AML-193 (cell line): ENCODE measurements at regions not wholly inside any gene's neighbourhood (a gene's known extent, or its start where the extent isn't known, plus 50 kb on each side); places are given as distances from the start of the nearest gene placed in this dataset.

Source experiments
- DNase-seq, 2 experiments: peaks; one replicate each; lab custom pipeline; 2025; lab: John Stamatoyannopoulos, UW

GRCh38 chr21:32134441-32135130 is 144.3 kb downstream of the MIS18A start:
- no peak for DNase-seq

- DNase-seq: no peak
These were observed 146.0 kb downstream of the MIS18A start for GRCh38 chr21:32132881-32133280.

- no peak for DNase-seq
These were observed 146.4 kb downstream of the MIS18A start for GRCh38 chr21:32132409-32132808.

- DNase-seq: no peak
These were observed 146.9 kb downstream of the MIS18A start for GRCh38 chr21:32131960-32132359.

- no peak for DNase-seq
These were observed 147.7 kb downstream of the MIS18A start for GRCh38 chr21:32131164-32131563.

- no peak for DNase-seq
These were observed 148.6 kb downstream of the MIS18A start for GRCh38 chr21:32130031-32130891.

GRCh38 chr21:32127081-32127480 is 151.8 kb downstream of the MIS18A start:
- no peak for DNase-seq

- no peak for DNase-seq
These were observed 156.8 kb downstream of the MIS18A start for GRCh38 chr21:32122082-32122481.

GRCh38 chr21:32120230-32120629 is 158.6 kb downstream of the MIS18A start:
- DNase-seq: no peak

- DNase-seq: no peak
These were observed 159.0 kb downstream of the MIS18A start for GRCh38 chr21:32119811-32120210.

- no peak for DNase-seq
These were observed 159.5 kb downstream of the MIS18A start for GRCh38 chr21:32119389-32119788.

- no peak for DNase-seq
These were observed 164.3 kb downstream of the MIS18A start for GRCh38 chr21:32114419-32115035.

GRCh38 chr21:32113486-32113885 is 165.4 kb downstream of the MIS18A start:
- no peak for DNase-seq

GRCh38 chr21:32112195-32112594 is 166.7 kb downstream of the MIS18A start:
- DNase-seq: no peak

GRCh38 chr21:32108566-32108965 is 170.3 kb downstream of the MIS18A start:
- DNase-seq: no peak

GRCh38 chr21:32103361-32103760 is 175.5 kb downstream of the MIS18A start:
- no peak for DNase-seq

GRCh38 chr21:32102426-32102825 is 176.4 kb downstream of the MIS18A start:
- no peak for DNase-seq

GRCh38 chr21:32101277-32101676 is 177.6 kb downstream of the MIS18A start:
- no peak for DNase-seq

- no peak for DNase-seq
These were observed 178.4 kb downstream of the MIS18A start for GRCh38 chr21:32100423-32100822.

- DNase-seq: no peak
These were observed 178.9 kb downstream of the MIS18A start for GRCh38 chr21:32099812-32100416.

- DNase-seq: peak; percentile 0 to 7
These were observed 182.4 kb downstream of the MIS18A start for GRCh38 chr21:32096411-32096810.

GRCh38 chr21:32094804-32095203 is 184.0 kb downstream of the MIS18A start:
- DNase-seq: no peak
